NCI-H187 (cell line): ENCODE measurements at regions not wholly inside any gene's neighbourhood (a gene's known extent, or its start where the extent isn't known, plus 50 kb on each side); places are given as distances from the start of the nearest gene placed in this dataset.

Experiments used
- DNase-seq, 2 experiments: peaks; one replicate each; lab custom pipeline; 2025; lab: John Stamatoyannopoulos, UW

DNA sequence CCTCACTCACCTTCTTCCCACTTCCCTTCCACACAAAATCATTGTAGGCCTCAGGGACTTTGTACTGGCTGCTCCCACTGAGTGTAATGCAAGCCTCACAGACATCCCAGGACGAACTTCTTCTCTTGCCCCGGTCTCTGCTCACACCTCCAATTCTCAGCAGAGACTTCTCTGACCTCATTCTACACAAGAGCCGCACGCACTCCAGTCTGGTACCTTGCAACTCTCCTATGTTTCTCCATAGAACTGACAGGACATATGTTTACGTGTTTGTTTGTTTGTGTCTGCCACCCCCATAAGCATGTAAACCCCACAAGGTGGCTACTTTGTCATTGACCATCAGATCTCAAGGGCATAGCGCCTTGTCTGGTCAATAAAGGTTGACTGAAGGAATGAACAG lies 350.8 kb downstream of the AJAP1 start:
- no peak for DNase-seq

DNA sequence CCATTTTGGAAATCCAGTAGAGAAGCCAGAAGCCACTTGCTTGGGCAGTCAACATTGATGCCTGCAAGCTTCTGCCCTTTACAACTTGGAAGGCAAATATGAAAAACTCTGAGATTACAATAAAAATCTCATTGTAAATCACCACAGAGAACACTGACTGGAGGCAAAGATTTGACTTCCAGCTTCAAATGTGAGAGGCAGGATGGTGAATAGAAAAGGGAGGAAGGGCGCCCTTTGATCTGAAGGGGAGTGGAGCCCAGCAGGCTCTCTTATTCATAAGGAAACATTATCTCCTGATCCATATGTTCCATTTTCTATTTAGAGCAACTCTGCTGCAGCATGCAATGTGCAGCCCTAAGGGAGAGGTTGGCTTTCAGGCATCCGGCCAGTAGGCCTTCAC lies 348.3 kb downstream of the AJAP1 start:
- DNase-seq: no peak

DNA sequence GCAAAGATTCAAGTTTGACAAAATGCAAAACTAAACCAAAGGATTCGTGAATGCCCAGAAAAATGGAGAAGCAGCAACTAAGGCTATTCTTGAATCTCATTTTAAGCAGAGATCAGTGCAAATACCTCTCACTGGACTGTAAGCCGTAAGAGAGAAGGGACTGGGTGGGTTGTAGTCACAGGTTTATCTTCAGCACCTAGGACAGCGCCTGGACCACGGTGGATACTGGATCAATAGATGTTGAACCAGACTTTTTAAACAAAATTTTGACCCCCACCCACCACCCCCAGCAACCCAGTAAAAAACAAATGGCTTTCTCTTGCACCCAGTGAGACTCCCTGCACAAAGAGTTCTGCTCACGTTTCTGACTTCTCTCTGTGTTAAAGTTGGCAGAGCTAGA lies 347.1 kb downstream of the AJAP1 start:
- DNase-seq: no peak

DNA sequence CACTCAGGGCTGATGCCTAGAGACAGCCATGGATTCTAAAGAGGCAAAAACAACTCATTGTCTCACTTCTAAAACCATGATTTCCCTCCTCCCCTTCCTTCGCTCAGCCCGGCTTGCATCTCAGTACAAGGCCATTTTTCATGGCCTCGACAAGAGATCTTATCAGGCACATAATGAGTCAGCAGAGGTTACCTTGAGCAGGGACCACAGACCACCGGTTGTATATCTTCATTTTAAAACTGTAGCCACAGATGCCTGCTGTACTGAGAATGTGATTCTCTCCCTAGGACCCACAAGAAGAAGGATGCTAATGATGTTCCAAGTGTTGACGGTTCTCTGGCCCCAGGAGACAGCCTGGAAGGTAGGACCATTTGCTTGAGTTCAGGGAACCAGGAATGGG lies 331.9 kb downstream of the AJAP1 start:
- no peak for DNase-seq

GRCh38 chr1:4984841-4985240 lies 330.4 kb downstream of the AJAP1 start:
- DNase-seq: no peak

- no peak for DNase-seq
Observed at GRCh38 chr1:4980211-4980610, 325.8 kb downstream of the AJAP1 start.

DNA sequence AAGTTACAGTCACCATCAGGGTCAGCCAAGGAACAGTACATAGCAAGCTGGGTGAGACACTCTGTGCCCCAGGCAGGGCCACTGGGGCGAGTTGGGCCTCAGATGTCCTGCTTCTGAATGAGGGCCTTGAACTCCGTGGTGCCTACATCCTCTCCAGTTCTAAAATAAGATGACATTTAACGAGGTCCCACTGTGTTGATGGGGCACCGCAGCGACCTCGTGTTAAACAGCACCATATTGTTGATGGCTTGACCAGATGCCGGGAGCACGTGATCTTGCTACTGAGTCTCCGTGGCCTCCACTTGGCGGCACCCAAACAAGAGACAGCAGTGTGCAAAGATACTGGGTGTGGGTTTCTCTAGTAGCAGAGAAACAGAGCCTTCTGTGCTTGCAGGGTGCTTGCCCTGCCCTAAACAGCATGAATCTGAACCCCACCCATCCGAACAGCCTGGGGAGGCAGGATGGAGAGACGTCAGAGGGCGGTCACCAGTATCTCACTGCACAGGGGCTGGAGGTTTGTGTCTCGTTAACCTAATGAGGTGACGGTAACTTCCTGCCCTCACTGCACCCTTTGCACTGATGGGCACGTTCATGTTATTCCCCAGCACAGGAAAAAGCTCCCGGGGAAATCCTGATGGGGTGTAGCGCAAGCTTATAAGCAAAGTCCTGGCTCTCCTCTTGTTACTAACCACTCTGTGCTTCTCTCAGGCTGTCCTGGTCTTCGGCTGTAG lies 324.4 kb downstream of the AJAP1 start:
- no peak for DNase-seq

DNA sequence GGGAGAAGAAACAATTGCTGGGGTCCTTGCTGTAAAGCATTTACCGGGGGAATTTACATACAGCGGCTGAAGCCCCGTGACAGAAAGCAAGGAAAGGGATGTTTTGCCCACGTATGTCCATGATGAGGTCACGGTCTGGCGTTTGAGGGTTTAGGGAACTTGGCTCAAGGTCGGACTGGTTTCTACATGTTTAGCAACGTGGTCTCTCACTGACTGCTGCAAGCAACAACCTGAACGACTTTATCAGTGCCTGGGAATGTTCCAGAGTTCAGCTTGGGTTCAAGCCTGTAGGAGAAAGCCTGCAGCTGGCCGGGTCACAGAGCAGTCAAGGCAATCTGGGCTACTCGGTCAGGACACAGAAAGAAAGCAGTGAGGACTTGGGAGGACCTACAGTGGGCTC lies 323.3 kb downstream of the AJAP1 start:
- DNase-seq: no peak

DNA sequence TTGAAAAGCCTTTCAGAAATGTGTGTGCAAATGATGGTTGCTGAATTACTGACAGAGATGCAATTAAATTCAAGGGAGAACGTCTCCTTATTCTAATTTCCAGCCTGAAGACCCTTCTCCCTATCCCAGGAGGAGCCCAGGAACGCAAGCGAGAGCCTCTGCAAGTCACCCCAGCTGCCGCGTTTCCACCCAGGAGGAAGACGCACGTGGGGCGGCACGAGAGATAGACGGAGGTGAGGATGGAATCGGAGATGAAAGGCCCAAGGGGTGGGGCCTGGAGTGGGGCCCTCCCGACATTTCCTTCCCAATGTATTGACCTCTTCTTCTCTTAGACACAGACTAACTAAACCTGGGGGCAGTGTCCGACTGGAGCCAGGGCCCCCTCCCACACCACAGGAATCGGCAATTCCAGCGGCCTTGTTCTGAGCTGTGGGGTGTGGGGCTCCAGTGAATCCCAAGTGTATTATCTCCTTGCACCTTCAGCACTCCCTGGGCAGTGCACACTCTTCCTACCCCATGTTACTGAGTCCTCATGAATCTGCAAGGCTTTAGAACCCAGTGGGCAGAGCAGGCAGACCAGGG lies 322.5 kb downstream of the AJAP1 start:
- no peak for DNase-seq

GRCh38 chr1:4975856-4976255 lies 321.4 kb downstream of the AJAP1 start:
- no peak for DNase-seq

DNA sequence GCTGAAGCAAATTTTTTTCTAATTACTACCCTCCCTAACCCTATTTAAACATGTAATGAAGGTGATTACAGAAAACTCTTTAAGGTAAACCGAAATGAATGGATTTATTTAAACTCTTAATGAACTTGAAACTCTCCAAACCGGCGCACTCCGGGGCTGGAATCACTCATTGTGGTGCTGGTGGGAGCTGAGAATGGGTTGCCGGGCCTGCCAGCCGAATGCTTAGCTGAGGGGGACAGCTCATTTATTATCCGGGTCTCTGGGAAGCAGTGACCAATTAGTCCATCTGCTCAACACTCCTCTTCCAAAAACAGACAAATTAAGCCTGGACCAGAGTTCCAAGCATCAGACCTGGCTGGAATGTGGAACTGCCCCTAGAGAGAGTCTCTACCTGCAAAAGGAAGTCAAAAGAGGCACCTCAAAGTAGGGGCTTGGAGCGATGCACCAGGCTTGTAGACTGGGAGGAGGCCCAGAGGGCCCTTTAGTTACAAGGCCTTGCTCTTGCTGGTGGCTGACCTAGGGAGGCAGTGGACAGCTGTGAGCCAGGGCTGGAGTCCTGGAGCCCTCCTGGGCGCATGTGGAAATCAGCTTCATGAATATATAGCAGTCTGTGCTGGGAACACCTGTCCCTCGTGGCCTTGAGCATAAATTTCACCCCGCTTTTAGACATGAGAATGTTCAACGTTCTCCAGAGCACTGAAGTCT lies 320.7 kb downstream of the AJAP1 start:
- DNase-seq: no peak

GRCh38 chr1:4973341-4973740 lies 318.9 kb downstream of the AJAP1 start:
- DNase-seq: no peak

DNA sequence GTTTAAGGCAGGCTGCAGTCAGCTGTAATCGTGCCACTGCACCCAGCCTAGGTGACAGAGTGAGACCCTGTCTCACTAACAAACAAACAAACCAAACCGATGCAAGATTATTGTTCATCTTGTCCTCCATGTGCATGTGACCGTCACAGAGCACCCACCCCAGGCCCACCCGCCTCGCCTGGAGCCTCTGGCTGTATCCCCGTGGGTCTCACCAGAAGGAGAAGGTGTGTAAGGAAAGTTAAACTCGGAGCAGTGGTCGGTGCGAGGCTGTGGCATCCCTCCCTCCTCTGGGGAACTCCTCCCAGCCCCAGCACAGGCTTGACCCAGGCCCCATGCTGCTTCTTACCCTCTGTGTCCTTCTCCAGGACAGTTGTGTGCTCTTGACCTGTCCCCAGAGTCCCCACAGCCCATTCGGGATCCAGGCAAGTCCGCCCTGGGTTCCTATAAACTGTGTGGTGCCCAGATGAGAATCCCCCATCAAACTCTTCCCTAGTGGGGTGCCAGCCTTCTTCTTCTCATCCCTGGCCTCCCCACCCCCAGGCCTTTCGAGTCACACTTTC lies 318.4 kb downstream of the AJAP1 start:
- DNase-seq: no peak

- no peak for DNase-seq
Observed at GRCh38 chr1:4971666-4972065, 317.3 kb downstream of the AJAP1 start.

DNA sequence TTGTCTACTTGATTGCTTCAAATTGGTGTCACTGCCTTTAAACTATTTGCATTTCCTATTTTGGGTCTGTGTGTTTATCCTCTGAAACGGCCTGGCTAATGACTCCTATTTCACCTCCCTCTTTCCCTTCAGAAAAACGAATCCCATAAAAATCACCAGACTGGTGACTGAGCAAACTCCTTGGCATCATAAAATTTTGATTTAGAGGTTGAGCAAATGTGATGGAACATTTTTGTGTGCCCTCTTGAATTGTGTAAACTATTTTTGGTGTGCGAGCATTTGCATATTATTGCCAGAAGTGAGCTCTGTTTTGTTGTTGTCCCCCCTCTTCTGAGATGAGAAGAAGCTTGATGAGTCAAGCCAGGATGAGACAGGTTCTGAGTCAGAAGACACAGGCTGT lies 316.1 kb downstream of the AJAP1 start:
- no peak for DNase-seq

GRCh38 chr1:4969556-4970129 lies 315.2 kb downstream of the AJAP1 start:
- DNase-seq: no peak

- no peak for DNase-seq
Observed at GRCh38 chr1:4965346-4966075, 311.1 kb downstream of the AJAP1 start.

GRCh38 chr1:4964634-4965345 lies 310.4 kb downstream of the AJAP1 start:
- DNase-seq: no peak

DNA sequence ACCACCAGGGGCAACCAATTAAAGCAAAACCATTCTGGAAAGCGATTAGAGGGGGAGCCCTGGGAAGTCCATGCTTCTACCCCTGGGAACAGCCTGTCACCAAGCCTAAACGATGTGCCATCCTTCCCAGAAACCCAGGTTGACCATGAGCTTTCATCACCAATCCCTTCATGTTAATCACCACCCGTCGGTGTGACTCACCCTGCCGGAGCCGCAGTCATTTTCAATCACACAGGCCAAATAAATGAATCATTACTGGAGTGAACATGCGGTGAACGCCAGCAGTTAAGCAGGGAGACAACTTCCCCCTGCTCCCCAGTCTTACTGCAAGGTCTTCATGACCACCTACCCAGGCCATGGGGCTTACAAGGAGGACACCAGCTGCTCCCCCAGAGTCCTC lies 308.8 kb downstream of the AJAP1 start:
- no peak for DNase-seq

DNA sequence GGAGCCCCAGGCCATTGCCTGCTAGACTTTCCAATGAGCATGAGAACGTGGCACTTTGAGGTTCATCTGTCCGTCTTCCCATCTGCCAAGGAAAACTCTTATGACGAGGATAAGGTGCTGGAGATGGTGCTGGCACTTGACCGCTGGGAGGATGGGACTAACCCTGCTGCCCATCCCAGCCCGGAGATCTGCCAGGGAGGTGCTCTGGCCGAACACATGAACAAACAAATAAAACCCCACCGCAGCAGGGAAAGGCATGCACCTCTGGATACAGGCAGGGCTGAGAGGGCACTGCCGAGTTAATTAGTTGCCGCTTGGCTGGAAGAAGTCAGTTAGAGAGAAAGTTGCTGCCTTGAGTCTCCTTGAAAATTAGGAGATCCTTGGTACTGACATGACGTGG lies 308.4 kb downstream of the AJAP1 start:
- DNase-seq: no peak

- DNase-seq: no peak
Observed at GRCh38 chr1:4961935-4962645, 307.7 kb downstream of the AJAP1 start.
